Heart left ventricle (tissue), 16 donors: ENCODE measurements at regions not wholly inside any gene's neighbourhood (a gene's known extent, or its start where the extent isn't known, plus 50 kb on each side); places are given as distances from the start of the nearest gene placed in this dataset.

ENCODE experiments used
- ATAC-seq, 4 donors: fragments of 200-7000 bp; cut with Tn5 transposase; one replicate each; pipeline ENCODE4 v1.9.1; 2020 to 2022; ENCODE audit warnings: moderate library complexity in 4 of 4, mild to moderate bottlenecking in 3 of 4, moderate number of reproducible peaks in 1 of 4
- DNase-seq, 5 donors: peaks; one replicate each; pipeline ENCODE4 v3.0.0-alpha.2; 2020
- H3K27ac ChIP-seq, 12 donors: fragments of 200-600 bp; sonication (generic) in 4 of 12; one replicate each; pipeline versions ENCODE4 v1.5.0 to v1.8.0; 2016 to 2022; ENCODE audit warnings: mild to moderate bottlenecking in 2 of 12
- H3K27me3 ChIP-seq, 9 donors: fragments of 200-600 bp; sonication (generic) in 2 of 9; one replicate each; pipeline versions ENCODE4 v1.5.1 to v1.8.0; 2016 to 2022; ENCODE audit warnings: mild to moderate bottlenecking in 3 of 9
- H3K36me3 ChIP-seq, 9 donors: fragments of 200-600 bp; sonication (generic) in 2 of 9; one replicate each; pipeline versions ENCODE4 v1.5.0 to v1.8.0; 2018 to 2022; ENCODE audit warnings: mild to moderate bottlenecking in 2 of 9
- H3K4me1 ChIP-seq, 12 donors: fragments of 200-600 bp; sonication (generic) in 4 of 12; one replicate each; pipeline versions ENCODE4 v1.5.0 to v1.8.0; 2016 to 2022; ENCODE audit warnings: mild to moderate bottlenecking in 3 of 12
- H3K4me3 ChIP-seq, 12 donors: fragments of 200-600 bp; sonication (generic) in 4 of 12; one replicate each; pipeline versions ENCODE4 v1.5.0 to v1.8.0; 2017 to 2022; ENCODE audit warnings: mild to moderate bottlenecking in 9 of 12, moderate library complexity in 4 of 12
- H3K9me3 ChIP-seq, 12 donors: fragments of 200-600 bp; sonication (generic) in 4 of 12; one replicate each; pipeline versions ENCODE4 v1.5.0 to v1.8.0; 2016 to 2022; ENCODE audit warnings: mild to moderate bottlenecking in 1 of 12
- CTCF ChIP-seq, 12 donors: fragments of 200-600 bp; sonication (generic) in 4 of 12; IDR thresholded peaks; one replicate each; pipeline versions ENCODE4 v1.5.0 to v1.8.0; 2018 to 2022; ENCODE audit warnings: antibody characterized with exemption in 12 of 12, mild to moderate bottlenecking in 5 of 12
- POLR2A ChIP-seq, 2 donors: fragments of 450-650 bp; IDR thresholded peaks; one replicate each; pipeline ENCODE4 v1.6.1; 2017; ENCODE audit warnings: antibody characterized with exemption in 2 of 2, mild to moderate bottlenecking in 2 of 2, moderate library complexity in 2 of 2
- WGBS, 4 donors: extraction: QIAGEN DNeasy Blood & Tissue Kit in 2 of 4; methylation state at CpG; one replicate each; pipeline versions ENCODE4 v1.1.5 to v1.1.7; 2013 to 2018; 5-methylcytosine and 5-hydroxymethylcytosine counted together
- intact Hi-C, 10 donors: fragments of 100-400 bp; cut with DNase I; formaldehyde crosslinking; loops; one replicate each; pipeline versions ENCODE4 v1.11.1 to v1.14.2; 2022
- donor health status: ischemic (EF 13 %, LVEDD 7.1; RV severe dilation, severe dysfunction).
- donor health status: healthy with polysubstance abuse.
- donor health status: DM: no; HTN: yes; CAD: no.
- donor health status: DM: no; HTN: no; CAD: no.
- donor health status: ischemic (EF 25% LVEDD 6.9; RV normal size, moderate dysfunction).
- donor health status: ischemic (EF 25% LVEDD 5.7; RV mildly dilated, moderate dysfunction).
- donor health status: healthy.
- donor health status: DM: yes; HTN: yes; CAD: no.
- donor health status: ischemic (EF 35%, LVEDD 5.7; RV mildly dilated, moderate dysfunction).
- donor health status: nonischemic (EF 11% LVEDD 7.7; RV severe dilation, severe dysfunction).
- donor health status: DM: yes; HTN: yes; CAD: no.
- donor health status: PGD.
- donor health status: ischemic (EF 29% LVEDD 5.4; RV normal size, mild dysfunction).
- donor health status: nonischemic (EF 23%, LVEDD 6.1; RV moderate dilation, normal function).

- Histone ChIP-seq H3K27me3 (no peaks in the 10 kb centered on the region), H3K4me1 (peaks cover 0 to 2% (median 0%) of the 10 kb centered on the region in 12 donors), H3K4me3 (no peak overlapping the region), H3K9me3 (peaks cover 0 to 9% (median 0%) of the 10 kb centered on the region in 12 donors), H3K36me3 (no peaks in the 10 kb centered on the region), H3K27ac (no peak overlapping the region)
- intact Hi-C loops: no loop called here
- no peak for TF ChIP-seq CTCF (IDR thresholded peaks at IDR 0.05)
- TF ChIP-seq POLR2A (IDR thresholded peaks at IDR 0.05): no peak
- DNase-seq (no peak), ATAC-seq (no peak)
- 86 to 92% (median 87%) methylated on average over 2 of the region's 2 CpGs for WGBS, 4 donors
These were observed 605.1 kb upstream of the KLF4 start for GRCh38 chr9:108094676-108094993.

GRCh38 chr9:108093773-108094675 is 604.5 kb upstream of the KLF4 start:
- WGBS, 4 donors: 63 to 72% (median 68%) methylated on average over 1 of the region's 1 CpG
- ATAC-seq (peak in 1 of 4 donors; percentile 24), DNase-seq (no peak)
- H3K4me1 ChIP-seq: peaks cover 0 to 8% (median 0%) of the 10 kb centered on the region in 12 donors
- H3K36me3 ChIP-seq: no peaks in the 10 kb centered on the region
- no peaks in the 10 kb centered on the region for H3K27me3 ChIP-seq
- TF ChIP-seq POLR2A (IDR thresholded peaks at IDR 0.05) (no peak), CTCF (IDR thresholded peaks at IDR 0.05) (no peak)
- intact Hi-C loops: no loop called here
- peaks cover 0 to 9% (median 0%) of the 10 kb centered on the region in 12 donors for H3K9me3 ChIP-seq
- no peak overlapping the region for H3K27ac ChIP-seq
- H3K4me3 ChIP-seq: no peak overlapping the region

- Histone ChIP-seq H3K9me3 (peaks cover 0 to 9% (median 0%) of the 10 kb centered on the region in 12 donors), H3K27me3 (no peaks in the 10 kb centered on the region), H3K36me3 (no peaks in the 10 kb centered on the region), H3K4me1 (peaks cover 0 to 10% (median 0%) of the 10 kb centered on the region in 12 donors), H3K4me3 (no peak overlapping the region), H3K27ac (no peak overlapping the region)
- WGBS, 4 donors: 90 to 99% (median 92%) methylated on average over 3 of the region's 3 CpGs
- no peak for TF ChIP-seq POLR2A (IDR thresholded peaks at IDR 0.05)
- TF ChIP-seq CTCF (IDR thresholded peaks at IDR 0.05): no peak
- DNase-seq (no peak), ATAC-seq (no peak)
- intact Hi-C loops: no loop called here
These were observed 599.3 kb upstream of the KLF4 start for GRCh38 chr9:108088916-108089315.

GRCh38 chr9:108087781-108088180 is 598.2 kb upstream of the KLF4 start:
- no peak for ATAC-seq
- Histone ChIP-seq H3K4me3 (no peak overlapping the region), H3K9me3 (peaks cover 0 to 6% (median 0%) of the 10 kb centered on the region in 12 donors), H3K27me3 (no peaks in the 10 kb centered on the region), H3K4me1 (peaks cover 0 to 10% (median 0%) of the 10 kb centered on the region in 12 donors), H3K36me3 (no peaks in the 10 kb centered on the region), H3K27ac (no peak overlapping the region)
- no peak for DNase-seq
- 61 to 71% (median 63%) methylated on average over 5 of the region's 5 CpGs for WGBS, 4 donors
- intact Hi-C loops: no loop called here
- TF ChIP-seq POLR2A (IDR thresholded peaks at IDR 0.05) (no peak), CTCF (IDR thresholded peaks at IDR 0.05) (no peak)
